ENCODE measurements at regions not wholly inside any gene's neighbourhood (a gene's known extent, or its start where the extent isn't known, plus 50 kb on each side); places are given as distances from the start of the nearest gene placed in this dataset.

GRCh38 chr12:76259106-76259505, 89.1 kb downstream of the BBS10 start:
- H3K27ac Mint-ChIP-seq: no peak overlapping the region
- intact Hi-C loops (cut with micrococcal nuclease): no loop called here
- Histone ChIP-seq H2AFZ (ENCODE audit: insufficient read depth, low read depth, low read length, poor library complexity, severe bottlenecking) (no peak overlapping the region), H4K20me1 (ENCODE audit: control insufficient read depth, insufficient read depth, low read length, poor library complexity, severe bottlenecking) (no peaks in the 10 kb centered on the region), H3K4me2 (replicated peaks; ENCODE audit: low read depth, low read length, poor library complexity, severe bottlenecking) (no peak overlapping the region), H3K27me3 (replicated peaks in 1 of 4; ENCODE audit: control extremely low read depth in 1 of 4, control insufficient read depth in 3 of 4, insufficient read depth in 4 of 4, low read length in 3 of 4) (peaks cover 0 to 3% (median 0%) of the 10 kb centered on the region in 4 experiments), H3K4me3 (ENCODE audit: control extremely low read depth in 1 of 5, extremely low read depth in 1 of 5, insufficient read depth in 1 of 5, low read depth in 2 of 5, low read length in 4 of 5) (no peak overlapping the region), H3K9me3 (ENCODE audit: control extremely low read depth in 1 of 3, control insufficient read depth in 2 of 3, insufficient read depth in 1 of 3, low read length in 2 of 3) (no peaks in the 10 kb centered on the region), H3K4me1 (ENCODE audit: control insufficient read depth in 2 of 2, insufficient read depth in 2 of 2, low read length in 2 of 2) (no peaks in the 10 kb centered on the region), H3K9ac (ENCODE audit: low read length) (no peak overlapping the region), H3K36me3 (replicated peaks in 1 of 2; ENCODE audit: control extremely low read depth in 1 of 2, control insufficient read depth in 1 of 2, extremely low read depth in 1 of 2, insufficient read depth in 2 of 2, low read length in 1 of 2) (no peaks in the 10 kb centered on the region), H3K27ac (ENCODE audit: low read length in 2 of 2) (no peak overlapping the region), H3K79me2 (ENCODE audit: control insufficient read depth, insufficient read depth, low read length) (no peaks in the 10 kb centered on the region)
- DNase-seq: no peak
- H3K9me3 Mint-ChIP-seq (ENCODE audit: insufficient read depth): no peaks in the 10 kb centered on the region
- H3K4me1 Mint-ChIP-seq: no peaks in the 10 kb centered on the region
- CTCF ChIA-PET: no interaction called here
- no peak overlapping the region for H3K4me3 Mint-ChIP-seq
- TF ChIP-seq EZH2 (IDR thresholded peaks at IDR 0.05; ENCODE audit: borderline replicate concordance, insufficient read depth, low read depth, low read length, poor library complexity, severe bottlenecking): no peak
- TF ChIP-seq, protein P1, sequence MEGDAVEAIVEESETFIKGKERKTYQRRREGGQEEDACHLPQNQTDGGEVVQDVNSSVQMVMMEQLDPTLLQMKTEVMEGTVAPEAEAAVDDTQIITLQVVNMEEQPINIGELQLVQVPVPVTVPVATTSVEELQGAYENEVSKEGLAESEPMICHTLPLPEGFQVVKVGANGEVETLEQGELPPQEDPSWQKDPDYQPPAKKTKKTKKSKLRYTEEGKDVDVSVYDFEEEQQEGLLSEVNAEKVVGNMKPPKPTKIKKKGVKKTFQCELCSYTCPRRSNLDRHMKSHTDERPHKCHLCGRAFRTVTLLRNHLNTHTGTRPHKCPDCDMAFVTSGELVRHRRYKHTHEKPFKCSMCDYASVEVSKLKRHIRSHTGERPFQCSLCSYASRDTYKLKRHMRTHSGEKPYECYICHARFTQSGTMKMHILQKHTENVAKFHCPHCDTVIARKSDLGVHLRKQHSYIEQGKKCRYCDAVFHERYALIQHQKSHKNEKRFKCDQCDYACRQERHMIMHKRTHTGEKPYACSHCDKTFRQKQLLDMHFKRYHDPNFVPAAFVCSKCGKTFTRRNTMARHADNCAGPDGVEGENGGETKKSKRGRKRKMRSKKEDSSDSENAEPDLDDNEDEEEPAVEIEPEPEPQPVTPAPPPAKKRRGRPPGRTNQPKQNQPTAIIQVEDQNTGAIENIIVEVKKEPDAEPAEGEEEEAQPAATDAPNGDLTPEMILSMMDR (IDR thresholded peaks at IDR 0.05): no peak
- H3K27me3 Mint-ChIP-seq: peaks cover 10% of the 10 kb centered on the region
- no peak for ATAC-seq (ENCODE audit: low read depth)
- POLR2A ChIA-PET: no interaction called here
- WGBS (ENCODE audit: insufficient coverage): no CpG with 5 or more reads among the region's 1 CpG

GRCh38 chr12:76256904-76257303, 91.3 kb downstream of the BBS10 start:
- 83% methylated on average over 1 of the region's 1 CpG for WGBS (ENCODE audit: insufficient coverage)
- Histone ChIP-seq H3K36me3 (replicated peaks in 1 of 2; ENCODE audit: control extremely low read depth in 1 of 2, control insufficient read depth in 1 of 2, extremely low read depth in 1 of 2, insufficient read depth in 2 of 2, low read length in 1 of 2) (no peaks in the 10 kb centered on the region), H3K9me3 (ENCODE audit: control extremely low read depth in 1 of 3, control insufficient read depth in 2 of 3, insufficient read depth in 1 of 3, low read length in 2 of 3) (no peaks in the 10 kb centered on the region), H3K27ac (ENCODE audit: low read length in 2 of 2) (no peak overlapping the region), H3K79me2 (ENCODE audit: control insufficient read depth, insufficient read depth, low read length) (no peaks in the 10 kb centered on the region), H3K27me3 (replicated peaks in 1 of 4; ENCODE audit: control extremely low read depth in 1 of 4, control insufficient read depth in 3 of 4, insufficient read depth in 4 of 4, low read length in 3 of 4) (no peaks in the 10 kb centered on the region), H3K4me1 (ENCODE audit: control insufficient read depth in 2 of 2, insufficient read depth in 2 of 2, low read length in 2 of 2) (no peaks in the 10 kb centered on the region), H2AFZ (ENCODE audit: insufficient read depth, low read depth, low read length, poor library complexity, severe bottlenecking) (no peak overlapping the region), H4K20me1 (ENCODE audit: control insufficient read depth, insufficient read depth, low read length, poor library complexity, severe bottlenecking) (no peaks in the 10 kb centered on the region), H3K4me3 (ENCODE audit: control extremely low read depth in 1 of 5, extremely low read depth in 1 of 5, insufficient read depth in 1 of 5, low read depth in 2 of 5, low read length in 4 of 5) (no peak overlapping the region), H3K9ac (ENCODE audit: low read length) (no peak overlapping the region), H3K4me2 (replicated peaks; ENCODE audit: low read depth, low read length, poor library complexity, severe bottlenecking) (no peak overlapping the region)
- no peak overlapping the region for H3K27ac Mint-ChIP-seq
- no peaks in the 10 kb centered on the region for H3K4me1 Mint-ChIP-seq
- ATAC-seq (ENCODE audit: low read depth): no peak
- CTCF ChIA-PET: no interaction called here
- TF ChIP-seq, protein P1 (IDR thresholded peaks at IDR 0.05): no peak
- TF ChIP-seq EZH2 (IDR thresholded peaks at IDR 0.05; ENCODE audit: borderline replicate concordance, insufficient read depth, low read depth, low read length, poor library complexity, severe bottlenecking): no peak
- intact Hi-C loops (cut with micrococcal nuclease): no loop called here
- POLR2A ChIA-PET: no interaction called here
- H3K4me3 Mint-ChIP-seq: no peak overlapping the region
- no peaks in the 10 kb centered on the region for H3K9me3 Mint-ChIP-seq (ENCODE audit: insufficient read depth)
- no peak for DNase-seq
- no peaks in the 10 kb centered on the region for H3K27me3 Mint-ChIP-seq
